Liver (tissue), 8 donors: ENCODE measurements at regions not wholly inside any gene's neighbourhood (a gene's known extent, or its start where the extent isn't known, plus 50 kb on each side); places are given as distances from the start of the nearest gene placed in this dataset.

Source experiments
- DNase-seq: peaks from one replicate; pipeline ENCODE4 v3.0.0-alpha.2; 2017; ENCODE audit warnings: low spot score
- H3K27ac ChIP-seq, 2 donors: one replicate each; pipeline ENCODE4 v1.7.0; 2013; ENCODE audit warnings: inconsistent platforms in 2 of 2, low read length in 2 of 2, control low read depth in 1 of 2, low read depth in 1 of 2, mild to moderate bottlenecking in 1 of 2
- H3K27me3 ChIP-seq, 4 donors: one replicate each; pipeline versions ENCODE4 v1.6.1 to v1.7.0; 2013; ENCODE audit warnings: low read length in 3 of 4, inconsistent platforms in 1 of 4, mild to moderate bottlenecking in 1 of 4, moderate library complexity in 1 of 4; ENCODE audit not compliant: control insufficient read depth in 4 of 4, insufficient read depth in 4 of 4
- H3K36me3 ChIP-seq, 4 donors: one replicate each; pipeline versions ENCODE4 v1.6.1 to v1.7.0; 2013; ENCODE audit warnings: low read length in 3 of 4, mild to moderate bottlenecking in 3 of 4, low read depth in 1 of 4, moderate library complexity in 1 of 4; ENCODE audit not compliant: control insufficient read depth in 4 of 4, insufficient read depth in 3 of 4
- H3K4me1 ChIP-seq, 4 donors: one replicate each; pipeline versions ENCODE4 v1.6.1 to v1.7.0; 2013; ENCODE audit warnings: low read length in 3 of 4, mild to moderate bottlenecking in 3 of 4, moderate library complexity in 1 of 4; ENCODE audit not compliant: control insufficient read depth in 4 of 4, insufficient read depth in 4 of 4
- H3K4me3 ChIP-seq, 3 donors: one replicate each; pipeline versions ENCODE4 v1.6.1 to v1.7.0; 2013; ENCODE audit warnings: low read length in 3 of 3, control low read depth in 1 of 3, low read depth in 1 of 3, mild to moderate bottlenecking in 1 of 3
- H3K9ac ChIP-seq, 2 donors: one replicate each; pipeline ENCODE4 v1.7.0; 2013; ENCODE audit warnings: low read length in 2 of 2, mild to moderate bottlenecking in 2 of 2, moderate library complexity in 2 of 2, control low read depth in 1 of 2, low read depth in 1 of 2
- H3K9me3 ChIP-seq, 4 donors: one replicate each; pipeline versions ENCODE4 v1.6.1 to v1.7.0; 2013; ENCODE audit warnings: low read length in 3 of 4; ENCODE audit not compliant: control insufficient read depth in 4 of 4
- CTCF ChIP-seq: fragments of 150-350 bp; IDR thresholded peaks from 2 replicates; pipeline ENCODE4 v1.5.1; 2017; ENCODE audit warnings: improper control_type of control experiment, low read depth, low read length; ENCODE audit not compliant: missing input control
- EGR1 ChIP-seq, 2 donors: IDR thresholded peaks; 2 replicates each; pipeline ENCODE4 v1.6.1; 2016 to 2018; ENCODE audit warnings: antibody characterized with exemption in 2 of 2, low read depth in 2 of 2
- FOXA1 ChIP-seq: IDR thresholded peaks from 2 replicates; pipeline ENCODE4 v1.6.1; 2016; ENCODE audit warnings: antibody characterized with exemption
- FOXA2 ChIP-seq: IDR thresholded peaks from 2 replicates; pipeline ENCODE4 v1.6.1; 2016; ENCODE audit warnings: antibody characterized with exemption
- GABPA ChIP-seq, 2 donors: IDR thresholded peaks in 1 of 2; conservative IDR thresholded peaks in 1 of 2; 2 replicates each; pipeline ENCODE4 v1.6.1; 2016; ENCODE audit warnings: antibody characterized with exemption in 2 of 2, mild to moderate bottlenecking in 1 of 2, moderate library complexity in 1 of 2
- HNF4A ChIP-seq, 2 donors: conservative IDR thresholded peaks; 2 replicates each; pipeline ENCODE4 v1.6.1; 2016; ENCODE audit warnings: antibody characterized with exemption in 2 of 2, mild to moderate bottlenecking in 2 of 2
- HNF4G ChIP-seq: IDR thresholded peaks from 2 replicates; pipeline ENCODE4 v1.6.1; 2016; ENCODE audit warnings: antibody characterized with exemption
- JUND ChIP-seq, 2 donors: IDR thresholded peaks; 2 replicates each; pipeline ENCODE4 v1.6.1; 2016; ENCODE audit warnings: antibody characterized with exemption in 2 of 2
- NR2F2 ChIP-seq: IDR thresholded peaks from 2 replicates; pipeline ENCODE4 v1.6.1; 2016; ENCODE audit warnings: antibody characterized with exemption
- RAD21 ChIP-seq, 2 donors: IDR thresholded peaks; 2 replicates each; pipeline ENCODE4 v1.6.1; 2016; ENCODE audit warnings: antibody characterized with exemption in 2 of 2, mild to moderate bottlenecking in 2 of 2
- RXRA ChIP-seq, 2 donors: IDR thresholded peaks; 2 replicates each; pipeline ENCODE4 v1.6.1; 2017 to 2018; ENCODE audit warnings: antibody characterized with exemption in 2 of 2, mild to moderate bottlenecking in 1 of 2
- SP1 ChIP-seq: IDR thresholded peaks from 2 replicates; pipeline ENCODE4 v1.6.1; 2018; ENCODE audit warnings: antibody characterized with exemption, mild to moderate bottlenecking
- TAF1 ChIP-seq: conservative IDR thresholded peaks from 2 replicates; pipeline ENCODE4 v1.6.1; 2016; ENCODE audit warnings: antibody characterized with exemption, mild to moderate bottlenecking
- YY1 ChIP-seq: IDR thresholded peaks from 2 replicates; pipeline ENCODE4 v1.6.1; 2016; ENCODE audit warnings: antibody characterized with exemption, mild to moderate bottlenecking
- WGBS: extraction: QIAGEN DNeasy Blood & Tissue Kit; methylation state at CpG from one replicate; pipeline ENCODE4 v1.1.7; 2013; 5-methylcytosine and 5-hydroxymethylcytosine counted together
- TF ChIP-seq, protein P1 (sequence below): IDR thresholded peaks from 2 replicates; pipeline ENCODE4 v1.6.1; 2016; ENCODE audit warnings: antibody characterized with exemption
- TF ChIP-seq, protein P2 (sequence below): IDR thresholded peaks from 2 replicates; pipeline ENCODE4 v1.6.1; 2016; ENCODE audit warnings: antibody characterized with exemption
- TF ChIP-seq, protein P3 (sequence below): IDR thresholded peaks from 2 replicates; pipeline ENCODE4 v1.6.1; 2016; ENCODE audit warnings: antibody characterized with exemption, mild to moderate bottlenecking
- TF ChIP-seq, protein P4 (sequence below): IDR thresholded peaks from 2 replicates; pipeline ENCODE4 v1.6.1; 2016; ENCODE audit warnings: antibody characterized with exemption
- donor health status: healthy.
- donor health status: healthy.
- donor health status: healthy.
- donor health status: healthy.
- donor health status: healthy.

GRCh38 chr18:43542016-43542415, 264.7 kb upstream of the SYT4 start:
- TF ChIP-seq CTCF = no peak
- no peak for TF ChIP-seq TAF1
- TF ChIP-seq, protein P1, sequence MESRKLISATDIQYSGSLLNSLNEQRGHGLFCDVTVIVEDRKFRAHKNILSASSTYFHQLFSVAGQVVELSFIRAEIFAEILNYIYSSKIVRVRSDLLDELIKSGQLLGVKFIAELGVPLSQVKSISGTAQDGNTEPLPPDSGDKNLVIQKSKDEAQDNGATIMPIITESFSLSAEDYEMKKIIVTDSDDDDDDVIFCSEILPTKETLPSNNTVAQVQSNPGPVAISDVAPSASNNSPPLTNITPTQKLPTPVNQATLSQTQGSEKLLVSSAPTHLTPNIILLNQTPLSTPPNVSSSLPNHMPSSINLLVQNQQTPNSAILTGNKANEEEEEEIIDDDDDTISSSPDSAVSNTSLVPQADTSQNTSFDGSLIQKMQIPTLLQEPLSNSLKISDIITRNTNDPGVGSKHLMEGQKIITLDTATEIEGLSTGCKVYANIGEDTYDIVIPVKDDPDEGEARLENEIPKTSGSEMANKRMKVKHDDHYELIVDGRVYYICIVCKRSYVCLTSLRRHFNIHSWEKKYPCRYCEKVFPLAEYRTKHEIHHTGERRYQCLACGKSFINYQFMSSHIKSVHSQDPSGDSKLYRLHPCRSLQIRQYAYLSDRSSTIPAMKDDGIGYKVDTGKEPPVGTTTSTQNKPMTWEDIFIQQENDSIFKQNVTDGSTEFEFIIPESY = no peak
- no peak for TF ChIP-seq HNF4G
- no peak for TF ChIP-seq EGR1 (IDR thresholded peaks at IDR 0.05; ENCODE audit: low read depth in 2 of 2)
- TF ChIP-seq GABPA (IDR thresholded peaks at IDR 0.05 in 1 of 2, conservative IDR thresholded peaks at IDR 0.05 in 1 of 2) = no peak
- no peak for TF ChIP-seq YY1
- TF ChIP-seq FOXA1 = no peak
- TF ChIP-seq, protein P2, sequence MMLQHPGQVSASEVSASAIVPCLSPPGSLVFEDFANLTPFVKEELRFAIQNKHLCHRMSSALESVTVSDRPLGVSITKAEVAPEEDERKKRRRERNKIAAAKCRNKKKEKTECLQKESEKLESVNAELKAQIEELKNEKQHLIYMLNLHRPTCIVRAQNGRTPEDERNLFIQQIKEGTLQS = no peak
- no peaks in the 10 kb centered on the region for H3K27me3 ChIP-seq
- no peak overlapping the region for H3K27ac ChIP-seq
- no peaks in the 10 kb centered on the region for H3K4me1 ChIP-seq
- DNase-seq = no peak
- no peak overlapping the region for H3K4me3 ChIP-seq
- H3K36me3 ChIP-seq = no peaks in the 10 kb centered on the region
- H3K9me3 ChIP-seq = no peaks in the 10 kb centered on the region
- H3K9ac ChIP-seq = no peak overlapping the region
- 64% methylated on average over 6 of the region's 6 CpGs for WGBS

GRCh38 chr18:43543236-43543635, 265.9 kb upstream of the SYT4 start:
- Histone ChIP-seq H3K9me3 (no peaks in the 10 kb centered on the region), H3K9ac (no peak overlapping the region), H3K27me3 (no peaks in the 10 kb centered on the region), H3K4me3 (no peak overlapping the region), H3K36me3 (no peaks in the 10 kb centered on the region), H3K4me1 (no peaks in the 10 kb centered on the region), H3K27ac (no peak overlapping the region)
- 67% methylated on average over 4 of the region's 4 CpGs for whole genome bisulfite sequencing
- TF ChIP-seq RAD21 (IDR thresholded peaks at IDR 0.05) (no peak), NR2F2 (no peak), RXRA (IDR thresholded peaks at IDR 0.05) (no peak), FOXA1 (no peak), GABPA (IDR thresholded peaks at IDR 0.05 in 1 of 2, conservative IDR thresholded peaks at IDR 0.05 in 1 of 2) (no peak), TAF1 (no peak), SP1 (no peak), JUND (IDR thresholded peaks at IDR 0.05) (no peak), EGR1 (IDR thresholded peaks at IDR 0.05; ENCODE audit: low read depth in 2 of 2) (no peak), HNF4A (conservative IDR thresholded peaks at IDR 0.05) (no peak), YY1 (no peak), FOXA2 (no peak), HNF4G (no peak)
- TF ChIP-seq, protein P3, sequence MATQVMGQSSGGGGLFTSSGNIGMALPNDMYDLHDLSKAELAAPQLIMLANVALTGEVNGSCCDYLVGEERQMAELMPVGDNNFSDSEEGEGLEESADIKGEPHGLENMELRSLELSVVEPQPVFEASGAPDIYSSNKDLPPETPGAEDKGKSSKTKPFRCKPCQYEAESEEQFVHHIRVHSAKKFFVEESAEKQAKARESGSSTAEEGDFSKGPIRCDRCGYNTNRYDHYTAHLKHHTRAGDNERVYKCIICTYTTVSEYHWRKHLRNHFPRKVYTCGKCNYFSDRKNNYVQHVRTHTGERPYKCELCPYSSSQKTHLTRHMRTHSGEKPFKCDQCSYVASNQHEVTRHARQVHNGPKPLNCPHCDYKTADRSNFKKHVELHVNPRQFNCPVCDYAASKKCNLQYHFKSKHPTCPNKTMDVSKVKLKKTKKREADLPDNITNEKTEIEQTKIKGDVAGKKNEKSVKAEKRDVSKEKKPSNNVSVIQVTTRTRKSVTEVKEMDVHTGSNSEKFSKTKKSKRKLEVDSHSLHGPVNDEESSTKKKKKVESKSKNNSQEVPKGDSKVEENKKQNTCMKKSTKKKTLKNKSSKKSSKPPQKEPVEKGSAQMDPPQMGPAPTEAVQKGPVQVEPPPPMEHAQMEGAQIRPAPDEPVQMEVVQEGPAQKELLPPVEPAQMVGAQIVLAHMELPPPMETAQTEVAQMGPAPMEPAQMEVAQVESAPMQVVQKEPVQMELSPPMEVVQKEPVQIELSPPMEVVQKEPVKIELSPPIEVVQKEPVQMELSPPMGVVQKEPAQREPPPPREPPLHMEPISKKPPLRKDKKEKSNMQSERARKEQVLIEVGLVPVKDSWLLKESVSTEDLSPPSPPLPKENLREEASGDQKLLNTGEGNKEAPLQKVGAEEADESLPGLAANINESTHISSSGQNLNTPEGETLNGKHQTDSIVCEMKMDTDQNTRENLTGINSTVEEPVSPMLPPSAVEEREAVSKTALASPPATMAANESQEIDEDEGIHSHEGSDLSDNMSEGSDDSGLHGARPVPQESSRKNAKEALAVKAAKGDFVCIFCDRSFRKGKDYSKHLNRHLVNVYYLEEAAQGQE = no peak
- TF ChIP-seq, protein P4, sequence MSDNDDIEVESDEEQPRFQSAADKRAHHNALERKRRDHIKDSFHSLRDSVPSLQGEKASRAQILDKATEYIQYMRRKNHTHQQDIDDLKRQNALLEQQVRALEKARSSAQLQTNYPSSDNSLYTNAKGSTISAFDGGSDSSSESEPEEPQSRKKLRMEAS = no peak
- TF ChIP-seq, protein P2 = no peak
- TF ChIP-seq, protein P1 = no peak
- no peak for DNase-seq
